ENCODE measurements at regions not wholly inside any gene's neighbourhood (a gene's known extent, or its start where the extent isn't known, plus 50 kb on each side); places are given as distances from the start of the nearest gene placed in this dataset.

DNA sequence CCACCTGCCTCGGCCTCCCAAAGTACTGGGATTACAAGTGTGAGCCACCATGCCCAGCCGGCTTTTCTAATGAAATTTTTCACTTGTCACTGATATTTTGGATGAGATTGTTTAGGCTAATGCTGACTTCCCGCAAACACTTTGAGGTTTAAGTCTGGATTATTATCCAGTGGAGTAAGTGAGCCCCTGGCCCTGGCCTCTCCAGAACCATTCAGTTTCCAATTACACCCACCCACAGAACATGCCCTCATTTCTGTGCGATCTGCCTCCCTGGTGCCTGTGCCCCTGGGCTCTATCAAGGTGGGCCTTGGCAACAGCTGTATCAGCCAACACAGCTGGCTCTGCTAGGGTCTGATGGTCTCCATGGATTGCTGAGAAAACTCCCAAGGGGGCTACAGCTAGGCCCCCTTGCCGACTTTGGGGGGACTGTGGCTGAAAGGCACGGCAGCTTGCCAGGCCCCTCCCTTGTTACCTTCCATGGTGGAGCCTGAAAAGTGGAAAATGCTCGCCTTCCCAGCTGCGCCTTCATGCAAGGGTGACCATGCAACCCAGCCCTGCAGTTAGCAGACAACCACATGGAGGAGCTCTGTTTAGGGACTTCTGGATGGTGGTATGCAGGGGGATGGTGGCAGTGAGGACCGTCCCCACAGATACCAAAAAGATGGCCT, 288.9 kb downstream of the FAM43A start:
- no peak for DNase-seq

- DNase-seq, result no peak
These were observed 290.4 kb downstream of the FAM43A start for GRCh38 chr3:194976049-194976451.

DNA sequence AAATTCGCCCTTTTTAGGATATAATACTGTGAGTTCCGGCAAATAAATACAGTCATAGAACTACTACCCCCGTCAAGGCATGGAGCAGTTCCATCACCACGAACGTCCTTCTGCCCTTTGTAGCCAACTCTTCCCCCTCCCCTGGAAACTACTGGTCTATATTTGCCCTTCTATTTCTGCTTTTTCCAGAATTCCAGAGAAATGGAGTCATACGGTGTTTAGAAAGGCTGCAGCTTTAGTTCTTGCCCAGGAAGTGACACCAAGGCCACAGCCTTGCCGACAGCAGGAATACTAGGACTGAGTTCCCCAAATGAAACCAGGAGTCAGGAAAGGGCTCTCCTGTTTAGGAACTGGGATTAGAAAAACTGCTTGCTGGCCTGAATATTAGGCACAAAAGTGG, 291.2 kb downstream of the FAM43A start:
- DNase-seq, result no peak

GRCh38 chr3:194977356-194977755, 291.7 kb downstream of the FAM43A start:
- no peak for DNase-seq

DNA sequence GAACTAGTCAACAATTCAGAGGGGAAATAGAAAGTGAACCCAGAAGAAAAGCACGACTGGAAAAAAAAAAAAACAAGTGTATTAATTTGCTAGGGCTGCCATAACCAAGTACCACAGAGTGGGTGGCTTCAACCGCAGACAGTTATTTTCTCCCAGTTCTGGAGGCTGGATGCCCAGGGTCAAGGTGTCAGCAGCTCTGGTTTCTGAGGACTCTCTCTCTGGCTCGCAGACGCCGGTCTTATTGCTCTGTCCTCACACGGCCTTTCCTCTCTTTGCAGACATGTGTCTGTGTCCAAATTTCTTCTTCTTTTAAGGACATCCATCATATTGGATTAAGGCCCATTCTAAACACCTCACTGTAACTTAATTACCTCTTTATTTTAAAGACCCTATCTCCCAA, 291.8 kb downstream of the XXYLT1 start:
- DNase-seq, result no peak

- DNase-seq, result no peak
These were observed 288.5 kb downstream of the XXYLT1 start for GRCh38 chr3:194982472-194982871.

DNA sequence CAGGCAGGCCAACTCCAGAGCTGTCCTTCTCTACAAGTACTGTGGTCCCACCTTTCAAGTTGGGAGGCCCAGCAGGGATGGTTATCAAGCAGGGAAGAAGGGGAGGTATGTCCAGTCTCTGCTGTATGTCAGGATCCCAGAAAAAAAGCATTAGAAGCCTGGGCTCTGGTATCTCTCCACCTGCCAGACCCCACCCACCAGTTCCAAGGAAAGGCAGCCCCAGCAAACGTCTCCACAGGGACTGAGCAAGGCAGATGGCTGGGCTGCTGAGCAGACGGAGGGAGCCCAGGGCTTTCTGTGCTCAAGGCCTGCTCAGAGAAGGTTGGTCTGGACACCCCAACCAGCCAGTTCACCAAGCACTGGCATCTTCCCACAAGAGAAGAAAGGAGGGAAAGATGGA, 287.8 kb downstream of the XXYLT1 start:
- no peak for DNase-seq

- DNase-seq, result no peak
These were observed 287.3 kb downstream of the XXYLT1 start for GRCh38 chr3:194983620-194984019.

- DNase-seq, result no peak
These were observed 286.9 kb downstream of the XXYLT1 start for GRCh38 chr3:194984066-194984465.

GRCh38 chr3:194984622-194985021, 286.3 kb downstream of the XXYLT1 start:
- DNase-seq, result no peak

DNA sequence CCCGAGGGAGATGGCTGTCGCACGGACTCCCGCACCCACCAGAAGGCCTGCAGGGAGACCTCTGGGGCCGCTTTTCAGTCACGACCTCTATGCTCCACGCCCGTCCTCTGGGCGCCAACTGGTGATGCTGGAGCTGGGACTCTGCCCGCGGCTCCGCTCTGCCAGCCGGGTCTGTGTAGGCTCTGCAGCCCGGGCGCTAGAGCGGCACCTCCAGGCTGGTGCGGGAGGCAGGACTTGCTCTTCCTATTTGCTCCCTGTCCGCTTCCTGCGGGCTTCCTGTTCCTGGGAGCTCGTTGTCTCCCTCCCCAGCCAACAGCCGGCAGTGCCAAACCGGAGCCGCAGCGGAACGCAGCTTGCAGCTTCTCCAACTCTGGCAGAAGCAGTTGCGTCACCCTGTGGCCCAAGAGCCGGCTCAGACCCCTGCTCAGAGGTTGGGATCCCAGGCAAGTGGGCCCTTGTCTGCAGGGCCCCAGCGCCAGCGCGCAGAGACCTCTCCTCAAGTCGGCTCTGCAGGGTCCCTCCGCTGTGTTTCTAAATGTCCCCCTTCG, 285.9 kb downstream of the XXYLT1 start:
- no peak for DNase-seq

GRCh38 chr3:194986208-194987043, 284.5 kb downstream of the XXYLT1 start:
- DNase-seq, result no peak

GRCh38 chr3:194987571-194988494, 283.1 kb downstream of the XXYLT1 start:
- no peak for DNase-seq

DNA sequence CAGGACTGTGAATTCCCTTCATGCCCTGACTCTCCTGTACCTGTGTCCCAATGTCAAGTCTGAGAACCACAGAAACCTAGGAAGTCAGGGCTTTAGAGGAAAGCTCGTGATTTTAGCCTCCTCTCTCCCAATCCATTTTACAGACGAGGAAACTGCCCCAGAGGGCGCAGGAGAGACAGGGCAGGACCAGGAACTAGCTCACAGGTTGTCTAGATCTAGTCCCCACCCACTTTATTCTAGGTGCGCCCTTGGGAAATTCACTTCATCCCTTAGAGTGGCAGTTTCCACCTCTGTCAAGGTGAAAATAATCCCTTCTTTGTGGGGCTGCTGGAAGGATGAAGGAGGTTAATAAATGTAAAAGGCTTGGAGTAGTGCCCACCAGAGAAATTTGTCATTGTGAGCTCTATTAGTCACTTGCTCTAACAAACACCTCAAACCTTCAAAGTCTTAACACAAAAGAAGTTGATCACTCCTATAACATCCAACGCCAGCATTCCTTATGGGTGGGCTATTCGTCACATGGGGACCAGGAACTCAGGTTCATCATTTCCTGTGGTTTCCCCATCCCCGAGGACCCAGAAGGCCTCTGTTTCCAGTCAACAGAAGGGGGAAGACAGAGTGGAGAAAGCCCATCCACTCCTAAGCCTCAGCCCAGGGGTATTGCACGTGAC, 282.3 kb downstream of the XXYLT1 start:
- DNase-seq, result no peak

GRCh38 chr3:194989241-194989640, 281.7 kb downstream of the XXYLT1 start:
- no peak for DNase-seq

DNA sequence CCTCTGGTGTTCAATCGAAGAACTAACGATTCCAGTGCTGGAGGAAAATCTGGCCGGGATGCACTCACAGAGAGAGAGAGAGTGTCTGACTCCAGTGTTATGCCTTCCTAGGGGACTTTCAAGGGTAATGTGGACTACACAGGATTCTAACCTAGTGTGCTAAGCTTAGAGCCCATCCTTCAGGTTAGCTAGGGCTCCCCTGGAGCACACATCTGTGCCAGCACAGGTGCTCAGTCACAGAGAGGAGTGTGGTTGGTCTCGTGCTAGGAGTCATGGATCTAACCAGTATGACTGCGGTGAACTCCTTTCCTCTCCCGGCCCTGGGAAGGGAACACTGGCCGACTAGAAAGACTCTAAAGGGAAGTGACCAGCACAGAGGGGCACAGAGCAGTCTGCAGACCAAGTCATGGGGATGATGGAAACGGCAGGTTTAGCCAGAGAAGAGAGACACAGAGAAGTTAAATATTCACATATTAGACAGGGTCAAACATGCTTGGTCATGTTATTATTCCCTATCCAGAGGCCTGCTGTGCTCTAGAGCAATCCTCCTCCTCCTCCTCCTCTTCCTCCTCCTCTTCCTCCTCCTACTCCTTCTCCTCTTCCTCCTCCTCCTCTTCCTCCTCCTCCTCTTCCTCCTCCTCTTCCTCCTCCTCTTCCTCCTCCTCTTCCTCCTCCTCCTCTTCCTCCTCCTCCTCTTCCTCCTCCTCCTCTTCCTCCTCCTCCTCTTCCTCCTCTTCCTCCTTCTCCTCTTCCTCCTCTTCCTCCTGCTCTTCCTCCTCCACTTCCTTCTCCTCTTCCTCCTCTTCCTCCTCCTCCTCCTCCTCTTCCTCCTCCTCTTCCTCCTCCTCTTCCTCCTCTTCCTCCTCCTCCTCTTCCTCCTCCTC, 280.3 kb downstream of the XXYLT1 start:
- DNase-seq, result no peak

DNA sequence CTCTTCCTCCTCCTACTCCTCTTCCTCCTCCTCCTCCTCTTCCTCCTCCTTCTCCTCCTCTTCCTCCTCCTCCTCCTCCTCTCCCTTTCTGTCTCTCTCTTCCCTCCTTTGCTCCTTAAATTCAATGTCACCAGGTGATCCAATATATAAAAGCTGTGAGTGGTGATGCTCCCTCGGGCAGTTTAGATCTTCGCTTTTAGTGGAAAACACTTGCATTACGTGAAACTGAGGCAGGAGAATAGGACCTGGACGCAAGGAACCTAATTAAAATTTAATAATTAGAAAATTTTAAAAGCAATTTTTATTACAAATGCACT, 279.7 kb downstream of the XXYLT1 start:
- no peak for DNase-seq

- DNase-seq, result no peak
These were observed 277.1 kb downstream of the XXYLT1 start for GRCh38 chr3:194993896-194994295.

DNA sequence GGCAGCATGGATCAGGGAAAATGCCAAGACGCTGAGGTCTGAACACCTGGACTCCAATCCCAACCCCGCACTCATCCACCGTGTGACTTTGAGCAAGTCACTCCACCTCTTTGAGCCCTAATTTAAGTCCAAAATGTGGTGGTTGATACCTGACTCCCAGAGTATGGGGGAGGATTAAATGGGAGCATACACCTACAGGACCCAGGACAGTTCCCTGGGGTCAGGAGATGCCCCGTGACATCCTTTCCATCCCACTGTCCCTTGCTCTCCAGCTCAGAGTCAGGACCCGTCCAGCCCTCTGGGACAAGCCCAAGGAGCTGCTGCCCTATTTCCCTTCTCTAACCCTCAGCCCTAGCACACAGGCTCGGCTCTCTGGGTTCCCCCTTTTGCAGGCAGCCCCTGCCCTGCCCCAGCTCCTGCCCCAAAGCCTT, 276.4 kb downstream of the XXYLT1 start:
- DNase-seq, result no peak

- DNase-seq, result no peak
These were observed 275.6 kb downstream of the XXYLT1 start for GRCh38 chr3:194995334-194995733.

DNA sequence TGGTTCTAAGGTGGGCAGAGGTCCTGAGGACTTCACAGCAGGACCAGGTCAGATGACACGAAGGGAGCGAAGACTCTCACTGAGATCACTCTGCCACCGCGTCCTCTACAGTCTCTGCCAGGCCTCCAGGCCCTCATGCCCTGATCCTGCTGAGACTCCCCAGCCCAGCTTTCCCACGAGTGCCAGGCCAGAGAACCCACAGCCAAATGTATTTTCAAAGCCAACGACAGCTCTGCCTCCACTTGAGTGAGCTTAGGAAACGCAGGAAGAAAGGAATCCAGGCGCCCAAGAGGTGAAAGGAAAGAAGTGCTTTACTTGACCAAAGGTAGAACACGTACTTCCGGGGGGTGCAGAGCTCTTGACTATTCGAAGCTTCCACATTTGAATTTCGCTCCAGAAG, 275.0 kb downstream of the XXYLT1 start:
- no peak for DNase-seq

DNA sequence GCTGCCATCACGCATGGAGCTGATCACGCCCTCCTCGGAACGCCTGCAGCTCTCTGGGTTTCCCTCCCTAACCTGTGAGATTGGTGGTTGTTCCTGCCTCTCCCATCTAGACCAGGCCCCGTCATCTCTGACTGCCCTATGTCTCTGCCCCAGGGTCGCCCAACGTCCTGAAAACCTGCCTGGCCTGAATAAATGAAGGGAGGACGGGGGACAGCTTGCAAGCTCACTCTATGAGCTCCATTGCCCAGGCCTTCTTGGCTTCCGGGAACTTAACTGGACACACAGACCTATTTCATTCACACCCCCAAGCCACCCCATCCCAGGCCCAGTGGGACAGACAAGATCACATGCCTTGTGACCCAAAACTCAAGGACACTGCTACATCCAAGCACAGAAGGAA, 274.2 kb downstream of the XXYLT1 start:
- no peak for DNase-seq

All from activated gamma-delta T cell (primary cell).